Osteoblast (primary cell): ENCODE measurements at regions not wholly inside any gene's neighbourhood (a gene's known extent, or its start where the extent isn't known, plus 50 kb on each side); places are given as distances from the start of the nearest gene placed in this dataset.

Experiments
- DNase-seq: peaks from one replicate; pipeline ENCODE4 v3.0.0; 2011; ENCODE audit warnings: low spot score, mixed read lengths; ENCODE audit not compliant: insufficient read length; ENCODE audit errors: missing footprints
- H2AFZ ChIP-seq: 2 replicates; pipeline ENCODE4 v1.6.0; 2011; ENCODE audit warnings: mild to moderate bottlenecking, low read length
- H3K27ac ChIP-seq: 2 replicates; pipeline ENCODE4 v1.5.1; 2011; ENCODE audit warnings: mild to moderate bottlenecking, low read depth, low read length, moderate library complexity
- H3K27me3 ChIP-seq: 2 replicates; pipeline ENCODE4 v1.6.0; 2012; ENCODE audit warnings: mild to moderate bottlenecking, control low read depth, inconsistent platforms, low read length, moderate library complexity; ENCODE audit not compliant: insufficient read depth
- H3K36me3 ChIP-seq: 2 replicates; pipeline ENCODE4 v1.5.1; 2011; ENCODE audit warnings: mild to moderate bottlenecking, low read length, control low read depth, moderate library complexity; ENCODE audit not compliant: insufficient read depth
- H3K4me1 ChIP-seq: 2 replicates; pipeline ENCODE4 v1.5.1; 2011; ENCODE audit warnings: mild to moderate bottlenecking, low read length, control low read depth, moderate library complexity; ENCODE audit not compliant: insufficient read depth
- H3K4me2 ChIP-seq: 2 replicates; pipeline ENCODE4 v1.6.0; 2011; ENCODE audit warnings: mild to moderate bottlenecking, low read length; ENCODE audit not compliant: insufficient read depth
- H3K4me3 ChIP-seq: fragments of 200-600 bp; sonication (generic); 3 replicates; pipeline ENCODE4 v1.5.1; 2012; ENCODE audit warnings: mild to moderate bottlenecking, low read length, inconsistent platforms; ENCODE audit not compliant: insufficient read depth
- H3K79me2 ChIP-seq: 2 replicates; pipeline ENCODE4 v1.6.0; 2012; ENCODE audit warnings: mild to moderate bottlenecking, low read length, control low read depth, inconsistent platforms; ENCODE audit not compliant: insufficient read depth
- H3K9me3 ChIP-seq: 2 replicates; pipeline ENCODE4 v1.5.1; 2011; ENCODE audit warnings: low read depth, low read length, control low read depth
- H4K20me1 ChIP-seq: 2 replicates; pipeline ENCODE4 v1.6.0; 2012; ENCODE audit warnings: mild to moderate bottlenecking, low read length, control low read depth; ENCODE audit not compliant: insufficient read depth
- CTCF ChIP-seq: IDR thresholded peaks from 2 replicates; pipeline ENCODE4 v1.5.1; 2011; ENCODE audit warnings: mild to moderate bottlenecking, low read depth, low read length, moderate library complexity; ENCODE audit errors: extremely low read depth

GRCh38 chr4:20085653-20086052 is 166.1 kb upstream of the SLIT2 start:
- Histone ChIP-seq H3K27me3 (no peaks in the 10 kb centered on the region), H4K20me1 (no peaks in the 10 kb centered on the region), H3K4me3 (no peak overlapping the region), H3K4me2 (peak overlapping the region; percentile 43), H2AFZ (peak overlapping the region; percentile 70), H3K27ac (no peak overlapping the region), H3K4me1 (no peaks in the 10 kb centered on the region), H3K9me3 (no peaks in the 10 kb centered on the region), H3K79me2 (no peaks in the 10 kb centered on the region), H3K36me3 (no peaks in the 10 kb centered on the region)
- DNase-seq: no peak
- no peak for TF ChIP-seq CTCF

DNA sequence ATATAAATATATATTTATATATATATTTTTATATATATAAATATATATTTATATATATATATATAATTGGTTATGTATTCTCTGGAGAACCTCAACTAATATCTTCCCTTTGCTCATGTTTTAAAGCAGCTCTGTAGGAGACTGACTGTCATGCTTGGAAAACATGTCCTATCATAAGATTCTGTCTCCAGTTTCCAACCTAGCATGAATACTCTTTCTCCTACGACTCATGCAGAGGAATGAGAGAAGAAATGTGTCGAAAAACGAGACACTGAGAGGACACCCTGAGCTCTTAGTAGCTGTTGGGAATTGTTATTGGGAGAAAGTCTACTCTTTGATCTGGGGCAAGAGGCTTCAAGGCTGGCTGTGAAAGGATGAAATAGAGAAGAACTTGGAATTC is 166.5 kb upstream of the SLIT2 start:
- Histone ChIP-seq H3K36me3 (no peaks in the 10 kb centered on the region), H4K20me1 (no peaks in the 10 kb centered on the region), H3K4me3 (no peak overlapping the region), H3K4me1 (no peaks in the 10 kb centered on the region), H3K27ac (no peak overlapping the region), H3K79me2 (no peaks in the 10 kb centered on the region), H3K27me3 (no peaks in the 10 kb centered on the region), H2AFZ (no peak overlapping the region), H3K4me2 (no peak overlapping the region), H3K9me3 (no peaks in the 10 kb centered on the region)
- DNase-seq: no peak
- TF ChIP-seq CTCF: no peak

DNA sequence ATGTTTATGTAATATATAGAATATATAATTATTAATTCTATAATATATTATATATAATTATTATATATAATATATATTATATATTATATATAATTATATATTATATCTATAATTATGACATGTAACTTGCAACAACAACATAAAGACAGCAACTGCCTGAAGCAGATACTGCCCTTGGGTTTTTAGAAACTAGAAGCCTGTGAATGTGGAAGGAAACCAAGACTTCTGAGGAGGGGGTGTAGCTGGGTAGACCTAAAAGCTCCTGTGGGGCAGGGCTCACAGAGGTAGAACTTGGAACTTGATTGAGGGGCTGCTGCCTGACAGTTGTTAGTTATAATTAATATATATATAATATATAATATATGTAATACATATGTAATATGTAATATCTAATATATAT is 167.2 kb upstream of the SLIT2 start:
- no peak overlapping the region for H2AFZ ChIP-seq
- H3K36me3 ChIP-seq: no peaks in the 10 kb centered on the region
- no peaks in the 10 kb centered on the region for H4K20me1 ChIP-seq
- TF ChIP-seq CTCF: no peak
- H3K9me3 ChIP-seq: no peaks in the 10 kb centered on the region
- H3K27ac ChIP-seq: no peak overlapping the region
- H3K79me2 ChIP-seq: no peaks in the 10 kb centered on the region
- DNase-seq: no peak
- no peak overlapping the region for H3K4me2 ChIP-seq
- H3K4me1 ChIP-seq: no peaks in the 10 kb centered on the region
- no peaks in the 10 kb centered on the region for H3K27me3 ChIP-seq
- no peak overlapping the region for H3K4me3 ChIP-seq

DNA sequence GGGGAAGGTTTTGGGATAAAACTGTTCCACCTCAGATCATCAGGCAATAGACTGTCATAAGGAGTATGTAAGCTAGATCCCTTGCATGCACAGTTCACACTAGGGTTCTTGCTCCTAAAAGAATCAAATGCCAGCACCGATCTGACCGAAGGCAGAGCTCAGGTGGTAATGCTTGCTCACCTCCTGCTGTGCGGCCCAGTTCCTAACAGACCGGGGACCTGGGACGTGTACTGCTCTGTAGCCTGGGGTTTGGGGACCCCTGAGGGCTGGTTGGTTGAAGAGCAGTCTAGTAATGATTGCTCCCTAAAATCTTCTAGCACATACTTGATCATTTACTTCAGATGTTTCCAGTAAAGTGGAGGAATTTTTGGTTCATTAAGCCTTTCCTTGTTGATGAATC is 173.1 kb upstream of the SLIT2 start:
- no peaks in the 10 kb centered on the region for H3K4me1 ChIP-seq
- TF ChIP-seq CTCF: no peak
- H3K4me2 ChIP-seq: no peak overlapping the region
- no peaks in the 10 kb centered on the region for H3K79me2 ChIP-seq
- H3K27ac ChIP-seq: no peak overlapping the region
- no peaks in the 10 kb centered on the region for H3K9me3 ChIP-seq
- H2AFZ ChIP-seq: no peak overlapping the region
- DNase-seq: peak; percentile 17
- no peaks in the 10 kb centered on the region for H3K27me3 ChIP-seq
- no peaks in the 10 kb centered on the region for H4K20me1 ChIP-seq
- H3K4me3 ChIP-seq: no peak overlapping the region
- no peaks in the 10 kb centered on the region for H3K36me3 ChIP-seq
